ENCODE measurements at regions not wholly inside any gene's neighbourhood (a gene's known extent, or its start where the extent isn't known, plus 50 kb on each side); places are given as distances from the start of the nearest gene placed in this dataset.

GRCh38 chr7:13047061-13047460, 359.6 kb downstream of the ARL4A start:
- no peak for DNase-seq

DNA sequence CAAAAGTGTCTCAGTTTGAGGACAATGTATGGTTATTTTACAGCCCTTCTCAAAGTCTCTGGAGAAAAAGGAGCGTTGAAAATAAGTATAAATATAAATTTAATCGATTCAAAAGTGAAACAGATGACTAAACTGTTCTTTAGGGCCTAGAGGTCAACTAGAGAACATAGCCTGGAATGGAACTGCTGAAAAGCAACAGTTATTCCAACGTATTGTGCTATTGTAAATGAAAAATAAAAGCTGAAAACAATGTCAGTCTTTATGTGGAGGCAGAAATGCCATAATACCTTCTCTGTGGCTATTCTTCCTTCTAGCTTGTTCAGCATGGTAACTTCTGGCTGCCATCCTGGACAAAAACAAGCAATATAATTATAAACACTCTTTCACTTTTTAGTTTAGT, 362.5 kb downstream of the ARL4A start:
- DNase-seq = no peak

DNA sequence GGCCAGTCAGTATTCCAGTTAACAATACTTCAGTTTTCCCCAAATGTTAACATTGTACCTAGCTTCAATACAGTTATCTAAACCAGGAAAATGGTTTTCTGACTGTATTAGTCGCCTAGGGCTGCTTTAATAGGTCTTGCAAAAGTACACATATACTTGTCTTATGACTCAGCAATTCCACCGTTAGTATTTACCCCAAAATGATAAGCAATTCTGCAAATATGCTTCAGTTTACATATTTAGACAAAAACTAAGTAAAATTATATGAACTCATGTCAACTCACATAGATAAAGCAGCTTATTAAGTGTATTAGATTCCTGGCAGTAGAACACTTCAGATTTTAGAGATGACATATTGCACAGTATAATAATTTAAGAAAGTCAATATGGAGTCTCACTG, 363.3 kb downstream of the ARL4A start:
- no peak for DNase-seq

DNA sequence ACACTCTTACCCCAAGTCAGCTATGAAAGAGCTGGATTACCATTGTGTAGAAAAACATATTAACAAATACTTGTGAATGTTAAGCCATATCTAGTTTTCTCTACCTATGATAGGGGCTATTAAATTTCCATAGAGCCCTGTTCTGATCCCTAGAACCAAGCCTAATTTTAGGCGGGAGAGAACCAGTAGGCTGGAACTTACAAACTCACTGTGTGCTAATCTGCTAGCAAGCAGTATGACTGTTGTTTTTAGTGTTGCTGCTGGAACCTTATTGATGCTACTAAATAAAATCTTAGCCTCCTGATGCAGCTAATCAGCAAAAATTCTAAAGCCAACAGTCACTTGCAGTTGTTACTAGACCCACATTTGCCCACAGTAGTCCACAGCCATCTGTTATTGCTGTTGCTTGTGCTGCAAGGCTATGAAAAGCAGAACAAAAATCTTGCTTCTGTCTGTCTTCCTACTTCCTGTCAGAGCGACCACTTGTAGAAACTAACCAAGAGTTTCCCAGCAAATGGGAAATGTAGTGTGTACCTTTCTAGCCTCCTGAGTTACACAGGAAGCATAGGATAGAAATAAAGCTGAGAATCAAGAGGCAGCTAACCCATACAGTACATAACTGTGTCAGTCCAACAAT, 368.4 kb downstream of the ARL4A start:
- DNase-seq = no peak

- no peak for DNase-seq
Observed at GRCh38 chr7:13057462-13058200, 370.2 kb downstream of the ARL4A start.

- no peak for DNase-seq
Observed at GRCh38 chr7:13060173-13060572, 372.7 kb downstream of the ARL4A start.

- no peak for DNase-seq
Observed at GRCh38 chr7:13061115-13061514, 373.7 kb downstream of the ARL4A start.

DNA sequence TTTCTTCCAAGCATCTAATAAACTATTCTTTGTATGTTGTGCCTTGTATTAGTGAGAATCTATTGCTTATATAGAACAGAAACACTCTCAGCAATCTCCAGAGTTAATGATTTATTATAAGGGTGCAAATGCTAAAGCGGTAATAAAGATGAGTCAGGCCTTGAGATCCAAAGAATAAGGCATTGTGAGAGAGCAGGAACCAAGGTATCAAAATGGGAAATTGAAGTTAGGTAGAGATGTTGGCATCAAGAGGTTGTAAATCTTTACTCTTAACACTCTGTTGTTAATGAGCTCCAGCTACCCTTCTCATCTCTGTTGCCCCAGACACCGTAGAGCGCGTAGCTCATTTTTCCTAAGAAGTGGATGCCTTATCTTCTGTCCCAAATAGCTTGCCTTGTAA, 375.2 kb downstream of the ARL4A start:
- DNase-seq = no peak

DNA sequence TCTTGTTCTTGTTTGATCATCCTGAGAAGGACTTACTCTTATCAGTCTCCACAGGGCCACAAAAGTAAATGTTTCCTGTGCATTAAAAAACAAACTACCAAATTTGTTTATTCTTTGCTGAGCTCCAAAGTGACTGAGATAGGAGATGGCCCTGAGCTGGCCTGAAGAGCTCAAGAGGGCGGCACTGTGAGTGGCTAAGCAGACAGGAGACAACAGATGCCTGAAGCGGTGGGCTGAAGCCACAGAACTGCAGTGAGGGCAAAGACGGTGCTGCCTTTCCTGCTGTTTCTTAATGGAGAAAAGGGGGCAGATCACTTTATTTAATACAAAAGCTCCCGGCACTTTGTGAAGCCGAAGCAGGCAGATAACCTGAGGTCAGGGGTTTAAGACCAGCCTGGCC, 379.6 kb downstream of the ARL4A start:
- DNase-seq = no peak

GRCh38 chr7:13068032-13068431, 380.6 kb downstream of the ARL4A start:
- DNase-seq = no peak

GRCh38 chr7:13069841-13070240, 382.4 kb downstream of the ARL4A start:
- no peak for DNase-seq

- DNase-seq = no peak
Observed at GRCh38 chr7:13072014-13072413, 384.6 kb downstream of the ARL4A start.

GRCh38 chr7:13077466-13077865, 390.0 kb downstream of the ARL4A start:
- DNase-seq = no peak

GRCh38 chr7:13078105-13078504, 390.7 kb downstream of the ARL4A start:
- DNase-seq = no peak

- DNase-seq = no peak
Observed at GRCh38 chr7:13090959-13091358, 403.5 kb downstream of the ARL4A start.

DNA sequence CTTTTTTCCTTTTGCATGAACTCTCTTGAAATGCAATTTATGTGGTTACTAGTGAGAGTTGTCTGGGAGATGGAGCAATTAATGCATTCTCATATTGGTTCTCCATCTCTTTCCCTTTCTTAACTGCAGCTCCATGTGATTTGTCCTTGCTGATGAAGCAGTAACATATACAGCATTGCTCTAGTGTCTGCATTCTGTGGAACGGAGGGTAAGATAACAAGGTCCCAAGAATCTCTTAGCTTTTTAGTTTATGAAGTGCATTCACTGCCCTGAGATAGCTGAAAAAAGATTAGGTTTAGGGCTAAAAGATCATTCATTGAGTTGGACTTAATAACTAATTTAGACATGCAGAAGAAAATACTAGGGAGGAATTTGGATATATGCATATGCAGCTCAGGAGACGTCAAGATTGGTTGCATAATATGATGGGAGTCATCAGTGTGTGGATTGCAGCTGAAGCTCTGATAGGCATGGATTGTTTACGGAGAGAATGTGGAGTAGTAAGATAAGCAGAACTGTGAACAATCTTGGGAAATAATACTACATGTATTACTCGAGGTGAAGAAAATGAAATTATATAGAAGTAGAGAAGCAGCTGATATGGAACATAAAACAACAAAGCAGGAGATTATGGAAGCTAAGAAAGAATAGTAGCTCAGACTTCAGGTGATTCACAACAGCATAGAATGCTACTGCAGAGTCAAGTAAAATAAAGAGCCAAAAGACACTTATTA, 404.7 kb downstream of the ARL4A start:
- no peak for DNase-seq

GRCh38 chr7:13092708-13093005, 405.2 kb downstream of the ARL4A start:
- DNase-seq = no peak

DNA sequence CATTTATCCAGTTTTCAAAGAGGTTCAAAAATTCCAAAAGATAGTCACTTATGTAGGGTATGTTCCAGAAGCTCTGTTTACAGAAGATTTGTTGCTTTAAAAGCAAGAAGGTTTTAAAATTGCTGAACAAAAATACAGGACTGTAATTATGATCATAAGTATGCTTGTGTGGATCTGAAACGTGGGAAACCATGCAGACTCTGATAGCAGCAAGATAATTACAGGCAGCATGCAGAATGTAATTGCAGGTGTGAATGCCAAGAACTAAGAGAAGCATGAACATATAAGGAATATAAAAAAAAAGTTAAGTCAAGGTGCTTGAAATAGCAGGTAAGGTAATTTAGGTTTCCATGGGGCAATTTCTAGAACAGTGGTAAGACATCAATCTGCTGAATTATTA, 405.7 kb downstream of the ARL4A start:
- DNase-seq = no peak

GRCh38 chr7:13097499-13097898, 410.1 kb downstream of the ARL4A start:
- DNase-seq = no peak

DNA sequence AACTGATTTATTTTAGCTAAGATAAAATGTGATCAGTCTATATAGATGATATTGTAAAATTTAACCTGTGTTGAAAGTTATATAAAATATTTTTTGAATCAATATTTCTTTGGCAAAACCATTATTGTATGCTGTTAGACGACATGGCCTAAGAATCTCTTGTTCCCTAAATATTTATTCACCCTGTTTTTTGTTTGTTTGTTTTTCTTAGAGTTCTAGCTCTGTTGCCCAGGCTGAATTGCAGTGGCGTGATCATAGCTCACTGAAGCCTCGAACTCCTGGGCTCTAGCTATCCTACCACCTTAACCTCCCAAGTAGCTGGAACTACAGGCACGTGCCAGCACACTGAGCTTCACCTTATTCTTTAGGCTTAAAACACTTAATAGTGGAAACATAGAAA, 410.7 kb downstream of the ARL4A start:
- no peak for DNase-seq

DNA sequence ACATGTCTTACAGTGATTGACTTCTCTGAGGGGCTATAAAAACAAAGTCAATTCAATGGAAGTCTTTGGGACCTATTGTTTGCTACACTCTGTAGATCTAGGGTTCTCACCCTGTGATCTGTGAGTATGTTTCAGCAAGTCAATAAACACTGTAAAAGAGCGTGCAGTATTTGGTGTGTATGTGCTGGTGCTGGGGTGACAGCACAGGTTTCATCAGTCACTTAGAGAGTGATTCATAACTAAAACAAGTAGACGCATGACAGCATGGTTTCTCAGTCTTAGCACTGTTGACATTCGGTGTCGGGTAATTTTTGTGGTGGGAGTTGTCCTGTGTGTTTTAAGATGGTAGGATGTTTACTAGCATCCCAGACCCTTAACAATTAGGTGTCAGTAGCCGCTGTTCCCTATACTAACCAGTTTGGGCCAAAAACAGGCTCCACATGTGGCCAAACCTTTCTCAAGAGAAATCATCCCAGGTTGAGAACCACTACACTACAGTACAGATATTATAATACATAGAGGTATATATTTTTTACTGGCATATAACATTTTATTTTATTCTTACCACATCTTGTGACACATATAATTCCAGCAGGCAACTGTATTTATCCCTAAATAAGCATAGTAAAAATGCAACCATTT, 411.8 kb downstream of the ARL4A start:
- DNase-seq = no peak

GRCh38 chr7:13104128-13104527, 416.7 kb downstream of the ARL4A start:
- DNase-seq = no peak

- no peak for DNase-seq
Observed at GRCh38 chr7:13105209-13105608, 417.8 kb downstream of the ARL4A start.

DNA sequence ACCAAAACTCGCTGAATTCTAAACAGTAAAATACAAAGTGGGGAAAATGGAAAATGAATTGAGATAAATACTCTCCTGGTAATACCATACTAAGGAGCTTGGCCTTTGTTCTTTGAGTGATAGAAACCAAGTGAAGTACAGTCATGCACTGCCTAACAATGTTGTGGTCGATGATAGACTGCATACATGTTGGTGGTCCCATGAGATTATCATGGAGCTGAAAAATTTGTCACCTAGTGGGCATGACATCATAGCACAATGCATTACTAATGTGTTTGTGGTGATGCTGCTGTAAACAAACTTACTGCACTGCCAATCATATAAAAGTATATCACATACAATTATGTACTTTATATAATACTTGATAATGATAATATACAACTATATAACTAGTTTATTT, 419.1 kb downstream of the ARL4A start:
- DNase-seq = no peak

Data from stimulated activated CD4-positive, alpha-beta T cell treated with anti-CD3 and anti-CD28 coated beads, Interleukin-15, amount 100 ng/mL, for 24 hours (primary cell).